H1 (cell line): ENCODE measurements at regions not wholly inside any gene's neighbourhood (a gene's known extent, or its start where the extent isn't known, plus 50 kb on each side); places are given as distances from the start of the nearest gene placed in this dataset.

Experiments used
- CHD2 ChIP-seq: IDR thresholded peaks from 2 replicates; pipeline ENCODE4 v1.6.1; 2012; ENCODE audit warnings: low read length, improper control_type of control experiment
- CREB1 ChIP-seq: IDR thresholded peaks from 2 replicates; pipeline ENCODE4 v1.6.1; 2012; ENCODE audit warnings: inconsistent platforms
- EP300 ChIP-seq, 2 experiments: IDR thresholded peaks; 1 replicate in 1 of 2; 2 replicates in 1 of 2; pipeline ENCODE4 v1.6.1; 2011 to 2012; ENCODE audit warnings: low read depth in 2 of 2, low read length in 2 of 2, mild to moderate bottlenecking in 2 of 2, borderline replicate concordance in 1 of 2, inconsistent platforms in 1 of 2, moderate library complexity in 1 of 2
- HDAC6 ChIP-seq: IDR thresholded peaks from one replicate; pipeline ENCODE4 v1.7.1; 2012; ENCODE audit warnings: low read depth, mild to moderate bottlenecking, inconsistent platforms, low read length, moderate library complexity
- RAD21 ChIP-seq, 2 experiments: IDR thresholded peaks in 1 of 2; conservative IDR thresholded peaks in 1 of 2; 2 replicates each; pipeline ENCODE4 v1.6.1; 2011; ENCODE audit warnings: low read depth in 2 of 2, low read length in 2 of 2, improper control_type of control experiment in 1 of 2, inconsistent platforms in 1 of 2, mild to moderate bottlenecking in 1 of 2, moderate library complexity in 1 of 2
- RXRA ChIP-seq: IDR thresholded peaks from 2 replicates; pipeline ENCODE4 v1.6.1; 2011; ENCODE audit warnings: low read depth, mild to moderate bottlenecking, low read length, moderate library complexity; ENCODE audit not compliant: insufficient read depth
- TF ChIP-seq, protein P1 (sequence below): IDR thresholded peaks from 2 replicates; pipeline ENCODE4 v1.6.1; 2012; ENCODE audit warnings: inconsistent platforms
- TF ChIP-seq, protein P2 (sequence below): IDR thresholded peaks from 2 replicates; pipeline ENCODE4 v1.6.1; 2012; ENCODE audit warnings: inconsistent platforms
- TF ChIP-seq, protein P3 (sequence below): fragments of 300-600 bp; sonication (generic); IDR thresholded peaks from 2 replicates; pipeline ENCODE4 v1.7.1; 2012; ENCODE audit warnings: low read length, moderate library complexity, mild to moderate bottlenecking, inconsistent platforms; ENCODE audit not compliant: insufficient replicate concordance

DNA sequence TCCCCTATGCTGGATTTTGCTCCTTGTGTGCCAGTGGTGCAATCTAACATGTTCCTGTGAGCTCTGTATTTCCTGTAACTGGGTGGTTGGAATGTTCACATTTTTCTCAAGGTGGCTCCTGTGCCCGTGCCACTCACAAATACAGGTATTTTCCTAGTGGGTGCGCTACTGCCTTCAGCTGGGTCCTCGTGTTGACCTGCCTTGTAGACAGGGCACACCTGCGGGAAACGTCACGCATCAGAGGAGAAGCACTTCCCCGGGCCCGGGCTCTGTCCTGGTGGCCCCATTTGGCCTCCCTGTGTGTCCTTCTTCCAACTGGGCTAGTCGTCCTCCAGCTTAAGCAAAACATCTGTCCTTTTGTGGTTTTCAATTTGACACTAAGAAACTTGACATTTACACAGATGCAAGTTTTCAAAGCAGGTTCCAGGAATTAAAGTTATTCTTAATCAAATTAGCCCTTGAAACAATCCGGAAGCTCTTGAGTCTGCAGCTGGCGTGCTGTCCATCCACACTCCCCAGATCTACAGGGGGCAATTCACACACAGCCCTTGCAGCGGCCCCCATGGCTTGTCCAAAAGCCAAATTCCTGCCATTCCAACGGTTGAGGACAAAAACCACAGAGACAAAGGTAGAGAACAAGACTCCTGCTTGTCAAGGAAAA lies 275.1 kb downstream of the CDC5L start (continued):
- peak; percentile 15 to 27 for TF ChIP-seq RAD21 (IDR thresholded peaks at IDR 0.05 in 1 of 2, conservative IDR thresholded peaks at IDR 0.05 in 1 of 2; ENCODE audit: low read depth in 2 of 2, low read length in 2 of 2)
- TF ChIP-seq, protein P1, sequence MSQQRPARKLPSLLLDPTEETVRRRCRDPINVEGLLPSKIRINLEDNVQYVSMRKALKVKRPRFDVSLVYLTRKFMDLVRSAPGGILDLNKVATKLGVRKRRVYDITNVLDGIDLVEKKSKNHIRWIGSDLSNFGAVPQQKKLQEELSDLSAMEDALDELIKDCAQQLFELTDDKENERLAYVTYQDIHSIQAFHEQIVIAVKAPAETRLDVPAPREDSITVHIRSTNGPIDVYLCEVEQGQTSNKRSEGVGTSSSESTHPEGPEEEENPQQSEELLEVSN: peak; percentile 14; the same call in 1 of the 2 replicates
- TF ChIP-seq, protein P2, sequence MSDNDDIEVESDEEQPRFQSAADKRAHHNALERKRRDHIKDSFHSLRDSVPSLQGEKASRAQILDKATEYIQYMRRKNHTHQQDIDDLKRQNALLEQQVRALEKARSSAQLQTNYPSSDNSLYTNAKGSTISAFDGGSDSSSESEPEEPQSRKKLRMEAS: peak; percentile 40; the same call in 1 of the 2 replicates
- peak in 1 of 2 experiments; percentile 92; a peak in 1 of 3 replicates for TF ChIP-seq EP300 (IDR thresholded peaks at IDR 0.05; ENCODE audit: borderline replicate concordance in 1 of 2, low read depth in 2 of 2, low read length in 2 of 2)
- no peak for TF ChIP-seq RXRA
- no peak; the same call in 1 of the 2 replicates for TF ChIP-seq CREB1
- no peak for TF ChIP-seq HDAC6
- peak; percentile 46; the same call in 1 of the 2 replicates for TF ChIP-seq CHD2
- TF ChIP-seq, protein P3, sequence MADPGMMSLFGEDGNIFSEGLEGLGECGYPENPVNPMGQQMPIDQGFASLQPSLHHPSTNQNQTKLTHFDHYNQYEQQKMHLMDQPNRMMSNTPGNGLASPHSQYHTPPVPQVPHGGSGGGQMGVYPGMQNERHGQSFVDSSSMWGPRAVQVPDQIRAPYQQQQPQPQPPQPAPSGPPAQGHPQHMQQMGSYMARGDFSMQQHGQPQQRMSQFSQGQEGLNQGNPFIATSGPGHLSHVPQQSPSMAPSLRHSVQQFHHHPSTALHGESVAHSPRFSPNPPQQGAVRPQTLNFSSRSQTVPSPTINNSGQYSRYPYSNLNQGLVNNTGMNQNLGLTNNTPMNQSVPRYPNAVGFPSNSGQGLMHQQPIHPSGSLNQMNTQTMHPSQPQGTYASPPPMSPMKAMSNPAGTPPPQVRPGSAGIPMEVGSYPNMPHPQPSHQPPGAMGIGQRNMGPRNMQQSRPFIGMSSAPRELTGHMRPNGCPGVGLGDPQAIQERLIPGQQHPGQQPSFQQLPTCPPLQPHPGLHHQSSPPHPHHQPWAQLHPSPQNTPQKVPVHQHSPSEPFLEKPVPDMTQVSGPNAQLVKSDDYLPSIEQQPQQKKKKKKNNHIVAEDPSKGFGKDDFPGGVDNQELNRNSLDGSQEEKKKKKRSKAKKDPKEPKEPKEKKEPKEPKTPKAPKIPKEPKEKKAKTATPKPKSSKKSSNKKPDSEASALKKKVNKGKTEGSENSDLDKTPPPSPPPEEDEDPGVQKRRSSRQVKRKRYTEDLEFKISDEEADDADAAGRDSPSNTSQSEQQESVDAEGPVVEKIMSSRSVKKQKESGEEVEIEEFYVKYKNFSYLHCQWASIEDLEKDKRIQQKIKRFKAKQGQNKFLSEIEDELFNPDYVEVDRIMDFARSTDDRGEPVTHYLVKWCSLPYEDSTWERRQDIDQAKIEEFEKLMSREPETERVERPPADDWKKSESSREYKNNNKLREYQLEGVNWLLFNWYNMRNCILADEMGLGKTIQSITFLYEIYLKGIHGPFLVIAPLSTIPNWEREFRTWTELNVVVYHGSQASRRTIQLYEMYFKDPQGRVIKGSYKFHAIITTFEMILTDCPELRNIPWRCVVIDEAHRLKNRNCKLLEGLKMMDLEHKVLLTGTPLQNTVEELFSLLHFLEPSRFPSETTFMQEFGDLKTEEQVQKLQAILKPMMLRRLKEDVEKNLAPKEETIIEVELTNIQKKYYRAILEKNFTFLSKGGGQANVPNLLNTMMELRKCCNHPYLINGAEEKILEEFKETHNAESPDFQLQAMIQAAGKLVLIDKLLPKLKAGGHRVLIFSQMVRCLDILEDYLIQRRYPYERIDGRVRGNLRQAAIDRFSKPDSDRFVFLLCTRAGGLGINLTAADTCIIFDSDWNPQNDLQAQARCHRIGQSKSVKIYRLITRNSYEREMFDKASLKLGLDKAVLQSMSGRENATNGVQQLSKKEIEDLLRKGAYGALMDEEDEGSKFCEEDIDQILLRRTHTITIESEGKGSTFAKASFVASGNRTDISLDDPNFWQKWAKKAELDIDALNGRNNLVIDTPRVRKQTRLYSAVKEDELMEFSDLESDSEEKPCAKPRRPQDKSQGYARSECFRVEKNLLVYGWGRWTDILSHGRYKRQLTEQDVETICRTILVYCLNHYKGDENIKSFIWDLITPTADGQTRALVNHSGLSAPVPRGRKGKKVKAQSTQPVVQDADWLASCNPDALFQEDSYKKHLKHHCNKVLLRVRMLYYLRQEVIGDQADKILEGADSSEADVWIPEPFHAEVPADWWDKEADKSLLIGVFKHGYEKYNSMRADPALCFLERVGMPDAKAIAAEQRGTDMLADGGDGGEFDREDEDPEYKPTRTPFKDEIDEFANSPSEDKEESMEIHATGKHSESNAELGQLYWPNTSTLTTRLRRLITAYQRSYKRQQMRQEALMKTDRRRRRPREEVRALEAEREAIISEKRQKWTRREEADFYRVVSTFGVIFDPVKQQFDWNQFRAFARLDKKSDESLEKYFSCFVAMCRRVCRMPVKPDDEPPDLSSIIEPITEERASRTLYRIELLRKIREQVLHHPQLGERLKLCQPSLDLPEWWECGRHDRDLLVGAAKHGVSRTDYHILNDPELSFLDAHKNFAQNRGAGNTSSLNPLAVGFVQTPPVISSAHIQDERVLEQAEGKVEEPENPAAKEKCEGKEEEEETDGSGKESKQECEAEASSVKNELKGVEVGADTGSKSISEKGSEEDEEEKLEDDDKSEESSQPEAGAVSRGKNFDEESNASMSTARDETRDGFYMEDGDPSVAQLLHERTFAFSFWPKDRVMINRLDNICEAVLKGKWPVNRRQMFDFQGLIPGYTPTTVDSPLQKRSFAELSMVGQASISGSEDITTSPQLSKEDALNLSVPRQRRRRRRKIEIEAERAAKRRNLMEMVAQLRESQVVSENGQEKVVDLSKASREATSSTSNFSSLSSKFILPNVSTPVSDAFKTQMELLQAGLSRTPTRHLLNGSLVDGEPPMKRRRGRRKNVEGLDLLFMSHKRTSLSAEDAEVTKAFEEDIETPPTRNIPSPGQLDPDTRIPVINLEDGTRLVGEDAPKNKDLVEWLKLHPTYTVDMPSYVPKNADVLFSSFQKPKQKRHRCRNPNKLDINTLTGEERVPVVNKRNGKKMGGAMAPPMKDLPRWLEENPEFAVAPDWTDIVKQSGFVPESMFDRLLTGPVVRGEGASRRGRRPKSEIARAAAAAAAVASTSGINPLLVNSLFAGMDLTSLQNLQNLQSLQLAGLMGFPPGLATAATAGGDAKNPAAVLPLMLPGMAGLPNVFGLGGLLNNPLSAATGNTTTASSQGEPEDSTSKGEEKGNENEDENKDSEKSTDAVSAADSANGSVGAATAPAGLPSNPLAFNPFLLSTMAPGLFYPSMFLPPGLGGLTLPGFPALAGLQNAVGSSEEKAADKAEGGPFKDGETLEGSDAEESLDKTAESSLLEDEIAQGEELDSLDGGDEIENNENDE: peak; percentile 92
